K562 (cell line): ENCODE measurements at regions not wholly inside any gene's neighbourhood (a gene's known extent, or its start where the extent isn't known, plus 50 kb on each side); places are given as distances from the start of the nearest gene placed in this dataset.

Experiments used
- NFRKB ChIP-seq: fragments of 450-650 bp; IDR thresholded peaks from 2 replicates; pipeline ENCODE4 v1.6.1; 2016; ENCODE audit warnings: low read depth
- NR1H2 ChIP-seq: sonication (generic); formaldehyde crosslinking; IDR thresholded peaks from 2 replicates; pipeline ENCODE4 v1.4.0; 2020; ENCODE audit warnings: mild to moderate bottlenecking, missing genetic modification reagents
- PPARD ChIP-seq: fragments of 250-450 bp; sonication (Bioruptor Pico); IDR thresholded peaks from 2 replicates; pipeline ENCODE4 v1.8.0; 2022; ENCODE audit warnings: inconsistent platforms, mild to moderate bottlenecking, moderate library complexity
- PTRF ChIP-seq: fragments of 450-650 bp; IDR thresholded peaks from 2 replicates; pipeline ENCODE4 v1.6.1; 2016; ENCODE audit warnings: mild to moderate bottlenecking, missing genetic modification characterization, missing compliant biosample characterization
- ZC3H4 ChIP-seq: sonication (generic); formaldehyde crosslinking; IDR thresholded peaks from 2 replicates; pipeline ENCODE4 v1.9.0; 2021; ENCODE audit warnings: missing genetic modification reagents, borderline replicate concordance
- TF ChIP-seq, protein P1 (sequence below): fragments of 250-450 bp; sonication (Bioruptor Pico); IDR thresholded peaks from 2 replicates; pipeline ENCODE4 v1.5.1; 2021; ENCODE audit warnings: mild to moderate bottlenecking
- TF ChIP-seq, protein P2 (sequence below): IDR thresholded peaks from 2 replicates; pipeline ENCODE4 v1.6.1; 2011; ENCODE audit warnings: borderline replicate concordance, low read depth, mild to moderate bottlenecking, moderate library complexity, low read length; ENCODE audit not compliant: insufficient read depth, poor library complexity, severe bottlenecking
- TF ChIP-seq, protein P3 (sequence below): fragments of 450-650 bp; conservative IDR thresholded peaks from 2 replicates; pipeline ENCODE4 v1.6.1; 2016; ENCODE audit warnings: missing genetic modification characterization, low read depth, mild to moderate bottlenecking, missing compliant biosample characterization, moderate library complexity
- TF ChIP-seq, protein P4 (sequence below): fragments of 450-650 bp; IDR thresholded peaks from 2 replicates; pipeline ENCODE4 v1.6.1; 2016; ENCODE audit warnings: mild to moderate bottlenecking, moderate library complexity

DNA sequence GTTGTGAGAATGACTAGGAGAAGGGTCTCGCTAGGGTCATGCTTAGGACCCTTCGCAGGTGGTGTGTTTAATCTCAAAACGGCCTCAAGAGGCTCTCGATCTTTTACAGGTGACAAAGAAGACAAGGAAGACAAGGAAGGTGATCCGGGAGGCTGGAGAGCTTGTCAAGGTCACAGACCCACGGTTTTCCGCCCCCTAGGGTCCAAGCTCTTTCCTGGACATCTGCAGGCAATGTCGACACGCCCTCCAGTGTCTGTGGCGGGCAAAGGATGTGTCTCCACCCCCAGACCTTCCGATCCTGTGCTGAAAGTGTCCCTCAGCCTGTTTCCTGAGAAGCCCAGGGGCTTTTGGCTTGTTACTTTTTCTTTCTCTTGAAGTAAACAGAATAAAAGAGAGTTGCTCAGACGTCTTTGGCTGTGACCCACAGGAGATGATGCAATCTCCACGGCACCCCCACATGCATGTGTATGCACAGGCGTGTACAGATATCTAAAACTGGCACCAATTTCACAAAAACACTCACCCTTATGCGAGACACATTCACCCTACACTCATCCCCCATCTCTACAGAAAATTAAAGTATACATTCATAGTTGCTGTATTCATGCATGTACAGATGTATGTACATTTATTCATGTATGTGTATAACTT is 108.8 kb downstream of the KLF13 start (continued):
- TF ChIP-seq NR1H2 (CRISPR knock-in tag) (no peak), ZC3H4 (CRISPR knock-in tag) (no peak), PTRF (tag) (no peak), NFRKB (no peak), PPARD (no peak)
- TF ChIP-seq, protein P1, sequence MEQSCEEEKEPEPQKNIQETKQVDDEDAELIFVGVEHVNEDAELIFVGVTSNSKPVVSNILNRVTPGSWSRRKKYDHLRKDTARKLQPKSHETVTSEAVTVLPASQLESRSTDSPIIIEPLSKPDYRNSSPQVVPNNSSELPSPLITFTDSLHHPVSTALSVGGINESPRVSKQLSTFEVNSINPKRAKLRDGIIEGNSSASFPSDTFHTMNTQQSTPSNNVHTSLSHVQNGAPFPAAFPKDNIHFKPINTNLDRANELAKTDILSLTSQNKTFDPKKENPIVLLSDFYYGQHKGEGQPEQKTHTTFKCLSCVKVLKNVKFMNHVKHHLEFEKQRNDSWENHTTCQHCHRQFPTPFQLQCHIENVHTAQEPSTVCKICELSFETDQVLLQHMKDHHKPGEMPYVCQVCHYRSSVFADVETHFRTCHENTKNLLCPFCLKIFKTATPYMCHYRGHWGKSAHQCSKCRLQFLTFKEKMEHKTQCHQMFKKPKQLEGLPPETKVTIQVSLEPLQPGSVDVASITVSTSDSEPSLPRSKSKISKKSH (CRISPR knock-in tag), result no peak
- TF ChIP-seq, protein P2, sequence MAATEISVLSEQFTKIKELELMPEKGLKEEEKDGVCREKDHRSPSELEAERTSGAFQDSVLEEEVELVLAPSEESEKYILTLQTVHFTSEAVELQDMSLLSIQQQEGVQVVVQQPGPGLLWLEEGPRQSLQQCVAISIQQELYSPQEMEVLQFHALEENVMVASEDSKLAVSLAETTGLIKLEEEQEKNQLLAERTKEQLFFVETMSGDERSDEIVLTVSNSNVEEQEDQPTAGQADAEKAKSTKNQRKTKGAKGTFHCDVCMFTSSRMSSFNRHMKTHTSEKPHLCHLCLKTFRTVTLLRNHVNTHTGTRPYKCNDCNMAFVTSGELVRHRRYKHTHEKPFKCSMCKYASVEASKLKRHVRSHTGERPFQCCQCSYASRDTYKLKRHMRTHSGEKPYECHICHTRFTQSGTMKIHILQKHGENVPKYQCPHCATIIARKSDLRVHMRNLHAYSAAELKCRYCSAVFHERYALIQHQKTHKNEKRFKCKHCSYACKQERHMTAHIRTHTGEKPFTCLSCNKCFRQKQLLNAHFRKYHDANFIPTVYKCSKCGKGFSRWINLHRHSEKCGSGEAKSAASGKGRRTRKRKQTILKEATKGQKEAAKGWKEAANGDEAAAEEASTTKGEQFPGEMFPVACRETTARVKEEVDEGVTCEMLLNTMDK, result peak; percentile 89
- TF ChIP-seq, protein P3, sequence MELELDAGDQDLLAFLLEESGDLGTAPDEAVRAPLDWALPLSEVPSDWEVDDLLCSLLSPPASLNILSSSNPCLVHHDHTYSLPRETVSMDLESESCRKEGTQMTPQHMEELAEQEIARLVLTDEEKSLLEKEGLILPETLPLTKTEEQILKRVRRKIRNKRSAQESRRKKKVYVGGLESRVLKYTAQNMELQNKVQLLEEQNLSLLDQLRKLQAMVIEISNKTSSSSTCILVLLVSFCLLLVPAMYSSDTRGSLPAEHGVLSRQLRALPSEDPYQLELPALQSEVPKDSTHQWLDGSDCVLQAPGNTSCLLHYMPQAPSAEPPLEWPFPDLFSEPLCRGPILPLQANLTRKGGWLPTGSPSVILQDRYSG (tag), result no peak
- TF ChIP-seq, protein P4, sequence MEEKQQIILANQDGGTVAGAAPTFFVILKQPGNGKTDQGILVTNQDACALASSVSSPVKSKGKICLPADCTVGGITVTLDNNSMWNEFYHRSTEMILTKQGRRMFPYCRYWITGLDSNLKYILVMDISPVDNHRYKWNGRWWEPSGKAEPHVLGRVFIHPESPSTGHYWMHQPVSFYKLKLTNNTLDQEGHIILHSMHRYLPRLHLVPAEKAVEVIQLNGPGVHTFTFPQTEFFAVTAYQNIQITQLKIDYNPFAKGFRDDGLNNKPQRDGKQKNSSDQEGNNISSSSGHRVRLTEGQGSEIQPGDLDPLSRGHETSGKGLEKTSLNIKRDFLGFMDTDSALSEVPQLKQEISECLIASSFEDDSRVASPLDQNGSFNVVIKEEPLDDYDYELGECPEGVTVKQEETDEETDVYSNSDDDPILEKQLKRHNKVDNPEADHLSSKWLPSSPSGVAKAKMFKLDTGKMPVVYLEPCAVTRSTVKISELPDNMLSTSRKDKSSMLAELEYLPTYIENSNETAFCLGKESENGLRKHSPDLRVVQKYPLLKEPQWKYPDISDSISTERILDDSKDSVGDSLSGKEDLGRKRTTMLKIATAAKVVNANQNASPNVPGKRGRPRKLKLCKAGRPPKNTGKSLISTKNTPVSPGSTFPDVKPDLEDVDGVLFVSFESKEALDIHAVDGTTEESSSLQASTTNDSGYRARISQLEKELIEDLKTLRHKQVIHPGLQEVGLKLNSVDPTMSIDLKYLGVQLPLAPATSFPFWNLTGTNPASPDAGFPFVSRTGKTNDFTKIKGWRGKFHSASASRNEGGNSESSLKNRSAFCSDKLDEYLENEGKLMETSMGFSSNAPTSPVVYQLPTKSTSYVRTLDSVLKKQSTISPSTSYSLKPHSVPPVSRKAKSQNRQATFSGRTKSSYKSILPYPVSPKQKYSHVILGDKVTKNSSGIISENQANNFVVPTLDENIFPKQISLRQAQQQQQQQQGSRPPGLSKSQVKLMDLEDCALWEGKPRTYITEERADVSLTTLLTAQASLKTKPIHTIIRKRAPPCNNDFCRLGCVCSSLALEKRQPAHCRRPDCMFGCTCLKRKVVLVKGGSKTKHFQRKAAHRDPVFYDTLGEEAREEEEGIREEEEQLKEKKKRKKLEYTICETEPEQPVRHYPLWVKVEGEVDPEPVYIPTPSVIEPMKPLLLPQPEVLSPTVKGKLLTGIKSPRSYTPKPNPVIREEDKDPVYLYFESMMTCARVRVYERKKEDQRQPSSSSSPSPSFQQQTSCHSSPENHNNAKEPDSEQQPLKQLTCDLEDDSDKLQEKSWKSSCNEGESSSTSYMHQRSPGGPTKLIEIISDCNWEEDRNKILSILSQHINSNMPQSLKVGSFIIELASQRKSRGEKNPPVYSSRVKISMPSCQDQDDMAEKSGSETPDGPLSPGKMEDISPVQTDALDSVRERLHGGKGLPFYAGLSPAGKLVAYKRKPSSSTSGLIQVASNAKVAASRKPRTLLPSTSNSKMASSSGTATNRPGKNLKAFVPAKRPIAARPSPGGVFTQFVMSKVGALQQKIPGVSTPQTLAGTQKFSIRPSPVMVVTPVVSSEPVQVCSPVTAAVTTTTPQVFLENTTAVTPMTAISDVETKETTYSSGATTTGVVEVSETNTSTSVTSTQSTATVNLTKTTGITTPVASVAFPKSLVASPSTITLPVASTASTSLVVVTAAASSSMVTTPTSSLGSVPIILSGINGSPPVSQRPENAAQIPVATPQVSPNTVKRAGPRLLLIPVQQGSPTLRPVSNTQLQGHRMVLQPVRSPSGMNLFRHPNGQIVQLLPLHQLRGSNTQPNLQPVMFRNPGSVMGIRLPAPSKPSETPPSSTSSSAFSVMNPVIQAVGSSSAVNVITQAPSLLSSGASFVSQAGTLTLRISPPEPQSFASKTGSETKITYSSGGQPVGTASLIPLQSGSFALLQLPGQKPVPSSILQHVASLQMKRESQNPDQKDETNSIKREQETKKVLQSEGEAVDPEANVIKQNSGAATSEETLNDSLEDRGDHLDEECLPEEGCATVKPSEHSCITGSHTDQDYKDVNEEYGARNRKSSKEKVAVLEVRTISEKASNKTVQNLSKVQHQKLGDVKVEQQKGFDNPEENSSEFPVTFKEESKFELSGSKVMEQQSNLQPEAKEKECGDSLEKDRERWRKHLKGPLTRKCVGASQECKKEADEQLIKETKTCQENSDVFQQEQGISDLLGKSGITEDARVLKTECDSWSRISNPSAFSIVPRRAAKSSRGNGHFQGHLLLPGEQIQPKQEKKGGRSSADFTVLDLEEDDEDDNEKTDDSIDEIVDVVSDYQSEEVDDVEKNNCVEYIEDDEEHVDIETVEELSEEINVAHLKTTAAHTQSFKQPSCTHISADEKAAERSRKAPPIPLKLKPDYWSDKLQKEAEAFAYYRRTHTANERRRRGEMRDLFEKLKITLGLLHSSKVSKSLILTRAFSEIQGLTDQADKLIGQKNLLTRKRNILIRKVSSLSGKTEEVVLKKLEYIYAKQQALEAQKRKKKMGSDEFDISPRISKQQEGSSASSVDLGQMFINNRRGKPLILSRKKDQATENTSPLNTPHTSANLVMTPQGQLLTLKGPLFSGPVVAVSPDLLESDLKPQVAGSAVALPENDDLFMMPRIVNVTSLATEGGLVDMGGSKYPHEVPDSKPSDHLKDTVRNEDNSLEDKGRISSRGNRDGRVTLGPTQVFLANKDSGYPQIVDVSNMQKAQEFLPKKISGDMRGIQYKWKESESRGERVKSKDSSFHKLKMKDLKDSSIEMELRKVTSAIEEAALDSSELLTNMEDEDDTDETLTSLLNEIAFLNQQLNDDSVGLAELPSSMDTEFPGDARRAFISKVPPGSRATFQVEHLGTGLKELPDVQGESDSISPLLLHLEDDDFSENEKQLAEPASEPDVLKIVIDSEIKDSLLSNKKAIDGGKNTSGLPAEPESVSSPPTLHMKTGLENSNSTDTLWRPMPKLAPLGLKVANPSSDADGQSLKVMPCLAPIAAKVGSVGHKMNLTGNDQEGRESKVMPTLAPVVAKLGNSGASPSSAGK, result peak; percentile 12; the same call in 1 of the 2 replicates
